Urinary bladder (tissue), 1 donor: ENCODE measurements at regions not wholly inside any gene's neighbourhood (a gene's known extent, or its start where the extent isn't known, plus 50 kb on each side); places are given as distances from the start of the nearest gene placed in this dataset. TPM values are rescaled to one million over a fixed set of nuclear protein-coding genes. Genes with fewer than 3 reads are reported as not detected.

Source experiments
- small RNA-seq: library from RNA; depleted of rRNA; stranded (forward); fragments of <200 nt; gene quantifications from one replicate; pipeline ENCODE3, GENCODE V24; 2014

Small RNA genes lying in the stretch of these regions (small RNA-seq; reads per million reads assigned to genes)
- not detected for gene HMGN2P47
